ENCODE measurements at regions not wholly inside any gene's neighbourhood (a gene's known extent, or its start where the extent isn't known, plus 50 kb on each side); places are given as distances from the start of the nearest gene placed in this dataset.
"Not testable (repeated sequence)": the region's sequence is repeated elsewhere in the genome, so short reads cannot be mapped to it uniquely, and the experiment has no call there.

DNA sequence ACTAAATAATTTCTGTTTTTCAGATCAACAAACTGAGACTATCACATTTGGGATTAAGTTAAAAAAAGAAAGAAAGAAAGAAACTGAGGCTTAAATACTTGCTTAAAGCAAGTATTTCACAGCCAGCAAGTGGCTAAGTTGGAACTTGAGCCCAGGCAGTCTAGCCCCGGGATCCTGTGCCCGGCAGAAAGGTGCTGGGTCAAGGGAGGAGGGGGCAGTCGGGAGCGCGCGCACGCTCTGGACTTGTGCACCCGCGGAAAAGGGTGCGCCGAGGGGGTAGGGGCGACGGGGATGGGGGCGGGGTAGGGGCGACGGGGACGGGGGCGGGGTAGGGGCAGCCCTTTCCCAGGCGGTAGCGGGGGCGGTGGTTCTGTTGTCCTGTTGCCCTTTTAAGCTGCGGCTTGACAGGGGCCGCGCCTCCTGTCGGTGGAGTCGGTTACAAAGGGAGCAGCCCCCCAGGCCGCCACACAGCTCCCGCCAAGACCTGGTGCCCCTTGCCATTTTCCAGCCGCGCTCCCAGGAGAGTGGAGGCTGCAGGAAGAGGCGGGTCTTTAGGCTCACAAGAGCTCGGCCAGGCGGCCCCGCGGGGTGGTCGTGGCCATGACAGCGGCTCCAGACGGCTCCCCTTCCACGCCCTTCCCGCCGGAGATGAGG is 60.6 kb downstream of the GOLGA8T start:
- DNase-seq, result peak; percentile 22

DNA sequence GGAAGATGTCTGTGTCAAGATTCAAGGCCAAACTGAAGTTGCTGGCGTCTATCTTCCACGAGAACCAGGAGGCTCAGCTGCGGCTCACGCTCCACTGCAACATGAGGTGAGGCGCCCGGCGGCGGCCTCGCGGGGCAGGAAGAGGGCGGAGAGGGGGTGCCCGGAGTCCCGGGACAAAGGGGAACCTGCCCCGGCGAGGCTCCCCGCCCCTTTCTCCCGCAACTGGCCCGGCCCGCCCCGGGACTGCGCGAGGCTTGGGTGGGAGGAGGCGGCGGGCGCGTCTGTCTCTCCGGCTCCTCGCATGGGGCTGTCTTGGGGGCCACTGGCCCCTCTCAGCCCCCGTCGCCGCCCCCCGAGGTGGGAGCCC is 61.1 kb downstream of the GOLGA8T start:
- DNase-seq, result peak; percentile 52

DNA sequence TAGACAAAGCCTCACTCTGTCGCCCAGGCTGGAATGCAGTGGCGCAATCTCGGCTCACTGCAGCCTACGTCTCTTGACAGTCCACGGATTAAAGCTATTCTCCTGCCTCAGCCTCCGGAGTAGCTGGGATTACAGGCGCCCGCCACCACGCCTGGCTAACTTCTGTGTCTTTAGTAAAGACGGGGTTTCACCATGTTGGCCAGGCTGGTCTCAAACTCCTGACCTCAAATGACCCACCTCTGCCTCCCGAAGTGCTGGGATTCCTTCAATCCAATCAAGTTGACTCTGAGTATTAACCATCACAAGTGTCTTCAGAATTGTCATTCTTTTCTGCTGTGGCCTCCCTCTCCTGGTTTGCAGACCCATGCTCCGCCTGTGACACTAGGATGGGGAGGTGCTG is 61.9 kb downstream of the GOLGA8T start:
- DNase-seq, result not testable (repeated sequence)

DNA sequence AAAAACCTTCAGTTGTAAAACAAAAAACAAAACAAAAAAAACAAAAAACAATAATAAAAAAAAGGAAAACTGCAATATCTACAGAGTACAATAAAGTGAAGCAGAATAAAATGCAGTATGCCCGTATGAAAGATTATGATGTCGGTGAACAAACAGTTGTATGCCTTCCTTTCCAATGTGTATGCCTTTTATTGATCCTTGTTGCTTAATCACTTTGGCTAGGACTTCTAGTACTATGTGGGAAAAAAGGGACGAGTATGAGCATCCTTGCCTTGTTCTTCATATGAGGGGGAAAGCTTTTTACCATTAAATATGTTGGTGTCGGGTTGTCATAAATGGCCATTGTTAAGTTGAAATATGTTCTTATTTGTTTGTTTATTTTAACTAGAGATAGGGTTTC is 66.7 kb downstream of the GOLGA8T start:
- DNase-seq, result not testable (repeated sequence)

DNA sequence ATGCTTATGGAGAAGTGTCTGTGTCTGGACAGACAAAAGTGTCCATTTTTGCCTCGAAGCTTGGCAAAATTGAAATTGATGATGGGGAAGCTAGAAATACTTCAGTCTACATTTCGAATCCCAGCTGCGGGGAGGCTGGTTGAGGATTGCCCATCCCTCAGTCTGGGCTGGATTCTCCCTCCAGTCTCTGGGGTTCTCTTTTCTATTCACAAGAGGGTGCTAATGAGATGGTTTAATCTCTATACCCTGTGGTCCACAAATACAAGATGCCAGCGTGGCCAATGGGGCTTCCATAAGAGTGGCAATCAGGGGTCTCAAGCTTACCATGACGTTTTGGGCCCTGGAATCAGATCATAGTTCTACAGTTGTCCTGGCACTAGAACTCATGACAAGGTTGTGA is 78.9 kb downstream of the GOLGA8T start:
- DNase-seq, result not testable (repeated sequence)

DNA sequence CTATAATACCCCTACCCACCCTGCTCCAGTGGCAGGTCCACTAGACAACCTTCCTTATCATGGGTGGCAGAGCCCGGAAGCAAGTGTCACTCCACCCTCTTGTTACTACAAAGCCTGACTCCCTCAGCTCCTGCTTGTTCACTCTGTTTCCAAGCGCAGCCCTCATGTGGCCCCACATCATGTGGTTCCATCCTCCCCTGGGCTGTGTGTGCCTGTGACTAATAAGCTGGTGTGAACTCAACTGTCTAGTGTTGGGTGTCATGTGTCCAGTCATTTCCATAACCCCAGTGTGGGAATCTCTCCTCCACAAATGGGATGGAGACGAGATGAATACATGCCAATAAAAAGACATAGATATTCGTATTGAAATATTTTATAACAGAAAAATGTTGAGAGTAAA is 87.0 kb downstream of the GOLGA8T start:
- DNase-seq, result not testable (repeated sequence)

DNA sequence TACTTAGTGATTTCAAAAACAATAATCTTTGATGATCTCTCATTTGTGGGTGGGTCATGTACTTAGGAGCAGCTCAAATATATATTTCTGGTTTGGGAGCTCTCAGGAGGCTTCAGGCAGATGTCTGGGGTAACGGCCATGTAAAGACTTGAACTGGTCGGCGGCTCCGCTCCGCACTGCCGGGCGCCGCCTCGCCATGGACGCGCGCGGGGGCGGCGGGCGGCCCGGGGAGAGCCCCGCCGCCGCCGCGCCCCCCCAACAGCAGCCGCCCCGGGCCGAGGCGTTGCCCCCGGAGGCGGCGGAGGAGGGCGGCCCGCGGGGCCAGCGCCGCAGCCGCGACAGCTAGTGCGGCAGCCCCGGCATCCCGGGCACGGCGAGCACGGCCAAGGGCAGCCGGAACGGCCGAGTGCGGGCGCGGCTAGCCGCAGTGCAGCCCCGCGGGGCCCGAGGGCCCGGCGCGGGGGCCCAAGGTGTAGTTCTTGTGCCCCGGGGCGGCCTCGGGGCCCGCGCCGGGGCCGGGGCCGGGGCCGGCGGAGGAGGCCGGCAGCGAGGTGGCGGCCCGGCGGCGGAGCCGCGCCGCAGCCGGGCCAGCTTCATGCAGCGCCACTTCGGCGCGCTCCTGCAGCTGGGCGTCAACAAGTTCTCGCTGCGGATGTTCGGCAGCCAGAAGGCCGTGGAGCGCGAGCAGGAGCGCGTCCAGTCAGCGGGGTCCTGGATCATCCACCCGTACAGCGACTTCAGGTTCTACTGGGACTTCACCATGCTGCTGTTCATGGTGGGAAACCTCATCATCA is 88.1 kb downstream of the GOLGA8T start:
- DNase-seq, result not testable (repeated sequence)

DNA sequence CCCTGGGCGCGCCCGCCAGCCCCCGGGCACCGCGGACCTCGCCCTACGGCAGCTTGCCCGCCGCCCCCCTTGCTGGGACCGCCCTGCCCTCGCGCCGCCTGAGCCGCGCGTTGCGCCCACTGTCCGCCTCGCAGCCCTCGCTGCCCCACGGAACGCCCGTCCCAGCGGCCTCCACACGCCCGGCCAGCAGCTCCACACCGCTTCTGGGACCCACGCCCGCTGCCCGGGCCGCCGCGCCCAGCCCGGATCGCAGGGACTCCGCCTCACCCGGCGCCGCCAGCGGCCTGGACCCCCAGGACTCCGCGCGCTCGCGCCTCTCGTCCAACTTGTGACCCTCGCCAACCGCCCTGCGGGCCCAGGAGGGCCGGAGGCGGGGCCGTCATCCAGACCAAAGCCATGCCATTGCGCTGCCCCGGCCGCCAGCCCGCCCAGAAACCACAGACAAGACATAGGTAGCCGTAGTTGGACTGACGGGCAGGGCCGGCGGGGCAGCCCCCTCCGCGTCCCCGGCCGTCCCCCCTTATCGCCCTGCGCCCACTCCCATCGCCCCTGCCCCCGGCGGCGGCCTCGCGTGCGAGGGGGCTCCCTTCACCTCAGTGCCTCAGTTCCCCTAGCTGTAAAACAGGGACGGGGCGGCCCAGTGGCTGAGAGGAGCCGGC is 90.5 kb downstream of the GOLGA8T start:
- DNase-seq, result not testable (repeated sequence)

DNA sequence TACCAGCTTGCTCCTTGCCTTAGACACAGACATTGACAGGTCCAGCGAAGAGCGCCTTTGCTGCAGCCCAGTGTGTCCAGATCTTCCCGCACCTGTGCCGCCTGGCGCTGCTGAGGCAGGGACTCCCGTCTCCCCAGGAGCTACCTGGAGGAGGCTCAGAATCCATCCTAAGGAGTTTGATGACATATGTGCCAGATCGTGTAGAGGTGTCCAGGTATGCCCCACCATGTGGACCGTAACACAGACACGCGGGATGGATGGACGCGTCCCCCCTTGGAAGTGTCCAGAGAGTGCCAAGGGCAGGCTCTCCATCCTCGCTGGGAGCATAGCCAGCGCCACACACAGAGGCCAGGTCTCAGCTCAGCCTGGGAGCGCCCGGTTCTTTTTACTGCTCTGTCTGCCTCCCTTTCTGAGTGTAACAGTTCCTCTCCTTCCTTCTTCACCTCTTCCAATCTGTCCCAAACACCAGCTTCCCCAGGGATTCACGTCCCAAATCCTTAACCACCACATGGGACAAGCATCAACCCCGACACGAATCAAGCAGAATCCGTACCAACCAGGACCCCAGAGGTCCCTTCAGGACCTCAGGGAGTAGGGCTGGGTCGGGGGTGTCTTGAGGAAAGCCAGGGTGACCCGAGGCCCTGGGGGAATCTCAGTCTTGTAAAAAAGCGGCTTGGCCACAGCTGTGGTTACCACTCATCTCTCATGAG is 126.7 kb downstream of the GOLGA8T start:
- not testable (repeated sequence) for DNase-seq

DNA sequence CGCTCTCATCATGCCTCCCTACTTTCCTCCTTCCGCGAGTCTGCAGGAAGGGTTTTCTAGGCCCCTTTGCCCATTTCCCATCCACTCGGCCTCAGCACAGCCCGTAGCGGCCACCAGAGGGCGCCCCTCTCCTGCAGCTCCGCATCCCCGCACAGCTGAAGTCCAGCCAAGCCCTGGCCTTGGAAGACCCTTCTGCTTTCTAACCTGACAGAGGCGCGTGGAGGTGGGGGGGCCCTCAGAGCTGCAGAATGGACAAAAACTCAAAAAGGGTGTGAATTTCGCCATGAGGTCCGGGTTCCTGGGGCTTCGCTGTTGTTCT is 127.2 kb downstream of the GOLGA8T start:
- not testable (repeated sequence) for DNase-seq

DNA sequence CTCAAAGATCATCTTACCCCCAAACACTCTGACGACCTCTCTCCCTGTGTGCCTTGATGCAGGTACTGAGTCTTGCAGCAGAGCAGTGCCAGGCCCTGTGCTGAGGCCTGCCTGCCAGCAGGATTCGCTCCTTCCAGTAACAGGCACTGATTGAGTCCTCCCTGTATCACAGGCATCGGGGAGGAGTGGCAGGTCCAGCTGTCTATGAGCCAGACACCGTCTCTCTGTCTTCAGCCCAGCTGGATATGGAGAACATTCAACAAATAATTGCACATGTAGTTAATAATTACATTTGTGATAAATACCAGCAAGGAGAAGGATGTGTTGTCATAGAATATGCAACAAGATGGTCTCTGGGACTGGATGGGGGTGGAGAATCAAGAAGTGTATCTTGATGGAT is 129.1 kb downstream of the GOLGA8T start:
- not testable (repeated sequence) for DNase-seq

DNA sequence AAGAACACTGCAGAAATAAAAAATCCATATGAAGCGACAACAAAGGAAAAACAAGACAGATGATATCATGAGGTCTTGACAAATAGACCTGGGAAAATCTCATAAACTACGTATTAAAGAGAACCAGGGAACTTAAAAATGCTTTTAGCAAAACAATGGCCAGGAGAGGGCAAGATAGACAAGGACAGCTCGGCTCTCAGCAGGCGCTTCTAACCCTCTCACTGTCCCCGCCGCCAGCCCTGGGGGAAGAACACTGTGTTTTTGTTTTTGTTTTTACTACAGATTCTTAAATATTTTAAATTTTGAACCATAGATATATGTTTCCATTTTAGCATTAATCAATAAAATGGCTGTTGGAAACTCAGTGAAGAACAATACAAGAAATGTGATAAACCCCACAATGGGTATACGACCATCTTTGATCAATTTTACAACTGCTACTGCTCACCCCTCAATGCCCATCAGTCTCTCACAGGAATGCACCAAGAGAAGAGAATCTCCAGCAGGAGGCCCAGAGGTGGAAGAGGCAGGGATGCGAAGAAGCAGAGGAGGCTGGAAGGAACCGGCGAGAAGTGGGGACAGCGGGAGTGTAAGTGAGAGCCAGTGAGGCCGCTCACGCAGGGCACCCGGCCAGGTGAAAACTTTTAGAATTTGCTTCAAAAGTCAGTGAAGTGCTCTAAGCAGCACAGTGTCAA is 98.0 kb downstream of the CHRFAM7A start:
- DNase-seq, result not testable (repeated sequence)

DNA sequence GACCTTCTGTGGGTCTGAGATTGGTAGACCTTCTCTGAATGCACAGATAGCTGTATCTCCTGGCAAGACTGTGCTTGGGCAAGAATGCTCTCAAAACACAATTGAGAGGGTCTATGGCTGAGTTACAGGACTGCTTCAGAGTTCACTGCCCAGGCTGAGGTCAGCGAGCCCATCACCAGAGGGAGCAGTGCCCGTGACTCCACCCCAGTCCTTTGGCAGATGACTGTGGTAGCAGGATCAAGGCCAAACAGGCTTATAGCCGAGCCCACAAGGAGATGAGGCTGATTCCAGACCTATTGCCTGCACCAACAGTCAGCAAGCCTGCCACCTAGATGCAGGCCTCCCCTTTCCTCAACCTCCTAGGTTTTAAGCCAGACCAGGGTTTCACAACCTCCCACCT is 89.4 kb downstream of the CHRFAM7A start:
- not testable (repeated sequence) for DNase-seq
